Ramos (cell line): ENCODE measurements at regions not wholly inside any gene's neighbourhood (a gene's known extent, or its start where the extent isn't known, plus 50 kb on each side); places are given as distances from the start of the nearest gene placed in this dataset.

Experiments
- in situ Hi-C: fragments of 300-500 bp; cut with MboI; formaldehyde crosslinking; loops from one replicate; pipeline ENCODE4 v1.14.3; 2022; ENCODE audit warnings: low sequenced_read_pairs; ENCODE audit not compliant: unreplicated experiment

DNA sequence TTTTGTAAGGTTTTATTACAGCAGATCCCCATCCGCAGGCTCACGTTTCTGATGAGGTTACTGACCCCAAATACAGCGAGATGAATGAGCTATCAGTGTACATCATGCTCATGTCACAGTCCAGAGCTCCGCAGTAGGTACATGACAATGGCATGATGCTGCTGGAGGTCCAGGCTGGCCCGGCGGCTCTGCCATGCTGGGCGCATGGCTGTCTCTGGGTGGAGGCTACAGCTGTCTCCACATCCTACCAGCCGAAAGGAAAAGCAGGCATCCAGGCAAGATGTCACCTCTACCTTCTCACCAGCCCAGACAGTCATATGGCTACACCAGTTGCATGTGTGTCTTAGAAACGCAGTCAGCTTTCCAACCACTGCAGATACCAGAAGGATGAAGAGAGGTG is 90.9 kb upstream of the RNF32 start:
- in situ Hi-C loops: no loop called here

DNA sequence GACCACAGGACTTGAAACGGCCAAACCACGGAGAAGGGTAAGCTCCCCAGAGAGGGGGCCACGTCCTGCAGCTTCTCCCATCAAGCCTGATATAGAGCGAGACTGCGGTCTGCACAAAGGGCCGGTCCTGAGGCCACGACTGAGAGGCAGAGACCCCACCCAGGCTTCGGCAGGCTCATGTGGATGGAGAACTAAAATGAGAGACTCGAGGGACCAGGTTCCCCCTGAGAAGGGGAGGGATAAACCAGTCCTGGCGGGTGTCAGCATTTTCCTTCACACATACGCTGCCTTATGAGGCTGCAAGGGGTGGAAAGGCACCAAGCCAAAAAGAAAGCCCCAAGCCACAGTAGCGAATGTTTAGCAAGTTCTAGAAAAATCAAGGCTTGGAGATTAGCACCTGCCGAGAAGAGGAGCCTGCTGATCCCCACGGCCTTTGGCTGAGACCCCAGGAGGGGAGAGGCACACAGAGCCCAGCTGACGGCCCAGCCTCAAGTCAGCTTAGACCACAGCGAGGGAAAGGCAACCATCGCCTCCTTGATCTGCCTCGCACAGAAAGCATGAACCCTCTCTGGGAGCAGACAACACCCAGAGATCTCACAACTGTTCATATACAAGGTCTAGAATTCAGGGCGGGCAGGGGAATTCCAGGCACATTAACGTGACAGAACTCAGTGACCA is 92.6 kb upstream of the RNF32 start:
- in situ Hi-C loops: no loop called here

- in situ Hi-C loops: no loop called here
Observed at GRCh38 chr7:156545979-156546378, 94.6 kb upstream of the RNF32 start.

GRCh38 chr7:156544919-156545715 is 95.5 kb upstream of the RNF32 start:
- in situ Hi-C loops: no loop called here

DNA sequence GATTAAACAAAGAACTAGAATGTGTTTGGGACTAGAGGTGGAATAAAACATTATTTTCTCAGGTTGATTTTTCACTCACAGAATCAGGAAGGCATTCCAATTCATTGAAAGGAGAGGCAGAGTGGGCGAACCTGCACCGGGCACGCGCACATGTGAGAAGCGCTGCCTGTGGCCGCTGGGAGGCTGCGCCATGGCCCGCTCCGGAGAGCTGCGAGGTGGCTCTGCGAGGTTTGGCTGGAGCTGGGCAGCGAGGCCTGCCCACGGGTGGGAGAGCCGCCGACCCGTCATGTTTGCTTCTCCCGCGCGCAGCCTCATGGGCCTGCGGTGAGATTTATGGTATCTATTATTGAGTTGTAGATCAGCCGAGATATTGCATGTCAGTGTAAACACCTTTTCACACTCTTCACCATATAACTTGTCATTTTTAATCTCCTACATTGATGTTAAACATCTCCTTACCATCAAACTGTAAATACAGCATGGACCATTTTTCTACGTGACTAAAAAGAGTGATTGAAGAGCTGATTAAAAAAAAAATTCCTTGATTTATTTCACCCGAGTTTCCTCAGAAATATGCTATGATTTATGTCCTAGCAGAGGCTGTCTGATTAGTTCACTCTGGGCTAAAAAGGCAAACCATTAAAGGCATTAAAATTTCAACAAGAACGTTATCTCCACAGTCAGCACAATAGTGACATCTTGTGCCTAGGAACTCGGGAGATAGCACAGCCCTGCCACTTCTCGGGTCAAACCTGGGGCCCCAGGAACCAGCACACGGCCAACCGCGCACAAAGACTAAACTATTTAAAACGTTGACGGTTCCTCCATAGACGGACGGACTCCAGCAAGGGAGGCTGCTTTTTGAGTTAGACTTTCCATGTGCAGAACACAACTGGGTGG is 96.6 kb upstream of the RNF32 start:
- in situ Hi-C loops: no loop called here

GRCh38 chr7:156540619-156541165 is 99.9 kb upstream of the RNF32 start:
- in situ Hi-C loops: no loop called here

- in situ Hi-C loops: no loop called here
Observed at GRCh38 chr7:156539999-156540398, 100.6 kb upstream of the RNF32 start.

GRCh38 chr7:156537006-156537405 is 103.6 kb upstream of the RNF32 start:
- in situ Hi-C loops: no loop called here

DNA sequence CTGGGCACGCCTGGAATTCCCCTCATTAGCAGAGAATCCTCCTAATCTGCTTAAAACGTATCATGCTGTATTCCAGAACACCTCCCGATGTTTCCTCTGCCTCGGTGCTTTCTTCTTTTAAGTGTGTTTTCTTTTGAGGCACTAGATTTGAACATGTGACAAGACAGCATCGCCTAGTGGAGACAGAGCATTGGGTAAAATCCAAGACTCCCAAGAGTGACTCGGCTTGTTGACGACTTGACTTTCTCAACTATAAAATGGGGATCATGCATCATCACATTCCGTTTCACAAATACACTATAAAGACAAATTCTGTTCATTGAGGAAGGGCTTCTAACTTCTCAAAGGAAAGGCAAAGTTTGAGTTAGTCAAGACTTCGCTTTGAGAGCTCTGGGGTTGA is 105.6 kb upstream of the RNF32 start:
- in situ Hi-C loops: no loop called here

DNA sequence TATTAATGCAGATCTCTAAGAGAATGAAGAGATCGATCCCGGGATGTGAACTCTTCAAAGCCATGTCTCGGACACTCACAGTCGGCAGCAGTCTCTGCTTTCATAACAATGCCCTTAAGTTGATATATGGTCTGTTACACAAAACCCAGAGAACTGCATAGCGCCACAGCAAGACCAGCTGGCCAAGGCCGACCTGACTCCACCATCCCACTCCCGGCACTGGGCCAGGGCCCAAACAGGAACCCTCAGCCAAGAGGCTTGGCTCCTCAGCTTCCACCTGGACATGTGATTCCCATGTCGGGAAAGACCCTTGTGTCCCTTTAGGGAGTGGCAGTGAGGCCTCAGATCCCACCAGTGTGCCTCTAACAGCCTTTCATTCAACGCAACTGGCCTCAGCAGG is 106.6 kb upstream of the RNF32 start:
- in situ Hi-C loops: no loop called here

- in situ Hi-C loops: no loop called here
Observed at GRCh38 chr7:156533420-156533819, 107.2 kb upstream of the RNF32 start.

GRCh38 chr7:156532016-156532602 is 108.5 kb upstream of the RNF32 start:
- in situ Hi-C loops: no loop called here

- in situ Hi-C loops: no loop called here
Observed at GRCh38 chr7:156529956-156530355, 110.6 kb upstream of the RNF32 start.

- in situ Hi-C loops: no loop called here
Observed at GRCh38 chr7:156527458-156527890, 113.1 kb upstream of the RNF32 start.

GRCh38 chr7:156524818-156525597 is 115.6 kb upstream of the RNF32 start:
- in situ Hi-C loops: no loop called here

GRCh38 chr7:156523447-156524048 is 117.0 kb upstream of the RNF32 start:
- in situ Hi-C loops: no loop called here

DNA sequence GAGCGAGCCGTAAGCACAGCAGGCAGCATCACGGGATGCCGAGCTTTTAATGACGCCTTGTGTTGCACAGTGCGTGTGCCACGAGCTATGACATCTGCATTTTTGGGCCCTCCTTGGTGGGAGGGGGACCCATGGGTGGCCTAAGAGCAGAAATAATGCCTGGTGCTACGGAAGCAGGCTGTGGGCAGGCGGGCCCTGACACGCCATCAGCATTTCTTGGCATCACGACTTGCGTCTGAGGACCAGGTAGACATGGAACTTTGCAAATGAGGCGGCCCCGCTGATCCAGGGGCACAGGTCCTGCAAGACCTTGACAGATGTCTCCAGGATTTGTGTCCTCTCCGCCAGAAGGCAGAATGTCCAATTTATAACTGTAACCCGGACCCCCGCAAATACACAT is 117.8 kb upstream of the RNF32 start:
- in situ Hi-C loops: no loop called here

DNA sequence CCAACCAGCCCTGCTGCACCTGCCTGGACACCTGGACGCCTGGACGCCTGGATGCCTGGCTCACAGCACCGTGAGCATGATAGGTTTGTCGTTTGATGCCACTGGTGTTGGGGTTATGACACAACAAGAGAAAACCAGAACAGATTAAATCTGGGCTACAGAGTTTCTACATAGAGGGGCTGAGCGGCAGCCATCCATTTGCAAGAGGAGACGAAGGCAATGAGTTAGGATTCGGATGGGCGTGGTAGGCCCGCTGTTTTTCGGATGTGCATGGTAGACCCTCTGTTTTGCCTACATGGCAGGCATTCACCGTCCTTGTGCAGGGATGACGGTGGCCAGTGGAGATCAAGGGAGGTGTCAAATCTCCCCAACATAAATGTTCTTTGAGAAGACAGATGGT is 121.5 kb upstream of the RNF32 start:
- in situ Hi-C loops: no loop called here

GRCh38 chr7:156518466-156518865 is 122.1 kb upstream of the RNF32 start:
- in situ Hi-C loops: no loop called here
